VCaP (cell line): ENCODE measurements at regions not wholly inside any gene's neighbourhood (a gene's known extent, or its start where the extent isn't known, plus 50 kb on each side); places are given as distances from the start of the nearest gene placed in this dataset.
"Not testable (repeated sequence)": the region's sequence is repeated elsewhere in the genome, so short reads cannot be mapped to it uniquely, and the experiment has no call there.

ENCODE experiments used
- H3K27ac ChIP-seq: fragments of 450-650 bp; 2 replicates; pipeline ENCODE4 v1.5.1; 2017
- TF ChIP-seq, protein P1 (sequence below): fragments of 450-650 bp; conservative IDR thresholded peaks from 2 replicates; pipeline ENCODE4 v1.5.1; 2017; ENCODE audit warnings: mild to moderate bottlenecking, moderate library complexity

- TF ChIP-seq, protein P1, sequence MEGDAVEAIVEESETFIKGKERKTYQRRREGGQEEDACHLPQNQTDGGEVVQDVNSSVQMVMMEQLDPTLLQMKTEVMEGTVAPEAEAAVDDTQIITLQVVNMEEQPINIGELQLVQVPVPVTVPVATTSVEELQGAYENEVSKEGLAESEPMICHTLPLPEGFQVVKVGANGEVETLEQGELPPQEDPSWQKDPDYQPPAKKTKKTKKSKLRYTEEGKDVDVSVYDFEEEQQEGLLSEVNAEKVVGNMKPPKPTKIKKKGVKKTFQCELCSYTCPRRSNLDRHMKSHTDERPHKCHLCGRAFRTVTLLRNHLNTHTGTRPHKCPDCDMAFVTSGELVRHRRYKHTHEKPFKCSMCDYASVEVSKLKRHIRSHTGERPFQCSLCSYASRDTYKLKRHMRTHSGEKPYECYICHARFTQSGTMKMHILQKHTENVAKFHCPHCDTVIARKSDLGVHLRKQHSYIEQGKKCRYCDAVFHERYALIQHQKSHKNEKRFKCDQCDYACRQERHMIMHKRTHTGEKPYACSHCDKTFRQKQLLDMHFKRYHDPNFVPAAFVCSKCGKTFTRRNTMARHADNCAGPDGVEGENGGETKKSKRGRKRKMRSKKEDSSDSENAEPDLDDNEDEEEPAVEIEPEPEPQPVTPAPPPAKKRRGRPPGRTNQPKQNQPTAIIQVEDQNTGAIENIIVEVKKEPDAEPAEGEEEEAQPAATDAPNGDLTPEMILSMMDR: no peak
- H3K27ac ChIP-seq: no peak overlapping the region
Observed at GRCh38 chr3:76514836-76515235, 525.1 kb upstream of the ROBO2 start.

GRCh38 chr3:76523337-76523736 lies 516.6 kb upstream of the ROBO2 start:
- TF ChIP-seq, protein P1: no peak
- H3K27ac ChIP-seq: no peak overlapping the region

DNA sequence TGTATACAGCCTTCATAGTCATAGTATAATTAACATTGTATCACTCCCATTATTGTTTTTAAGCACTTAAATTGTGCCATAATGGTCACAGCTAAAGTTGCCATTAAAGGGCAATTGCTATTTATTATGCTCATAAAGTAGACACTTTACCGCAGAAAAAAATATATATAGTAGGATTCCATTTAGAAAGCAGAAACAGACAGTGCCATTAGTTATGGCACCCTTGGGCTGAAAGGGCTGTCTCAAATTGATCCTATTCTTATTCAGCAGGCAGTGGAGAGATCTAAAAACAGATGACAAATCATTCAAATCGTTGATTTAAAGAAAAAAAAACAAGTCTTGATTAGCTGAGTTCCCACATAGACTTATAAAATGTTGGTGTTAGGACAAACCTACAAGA lies 514.2 kb upstream of the ROBO2 start:
- TF ChIP-seq, protein P1: no peak
- H3K27ac ChIP-seq: no peak overlapping the region

DNA sequence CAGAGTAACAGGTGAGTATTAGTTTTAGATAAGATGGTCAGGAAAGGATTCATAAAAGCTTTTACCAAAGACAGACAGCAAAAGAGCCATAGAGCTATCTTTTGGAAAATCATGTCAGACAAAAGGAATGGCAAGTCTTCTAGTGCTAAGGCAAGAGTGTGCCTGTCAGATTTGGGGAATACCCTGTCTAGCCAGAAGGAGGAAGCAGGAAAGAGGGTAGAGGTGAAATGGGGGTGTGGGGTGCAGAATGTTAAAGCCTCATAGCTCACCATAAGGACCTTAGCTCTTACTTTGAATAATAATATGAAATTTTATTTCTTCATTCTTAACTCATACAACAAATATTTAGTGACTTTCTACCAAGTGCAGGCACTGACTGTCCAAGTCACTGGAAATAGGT lies 512.1 kb upstream of the ROBO2 start:
- TF ChIP-seq, protein P1: no peak
- H3K27ac ChIP-seq: no peak overlapping the region

DNA sequence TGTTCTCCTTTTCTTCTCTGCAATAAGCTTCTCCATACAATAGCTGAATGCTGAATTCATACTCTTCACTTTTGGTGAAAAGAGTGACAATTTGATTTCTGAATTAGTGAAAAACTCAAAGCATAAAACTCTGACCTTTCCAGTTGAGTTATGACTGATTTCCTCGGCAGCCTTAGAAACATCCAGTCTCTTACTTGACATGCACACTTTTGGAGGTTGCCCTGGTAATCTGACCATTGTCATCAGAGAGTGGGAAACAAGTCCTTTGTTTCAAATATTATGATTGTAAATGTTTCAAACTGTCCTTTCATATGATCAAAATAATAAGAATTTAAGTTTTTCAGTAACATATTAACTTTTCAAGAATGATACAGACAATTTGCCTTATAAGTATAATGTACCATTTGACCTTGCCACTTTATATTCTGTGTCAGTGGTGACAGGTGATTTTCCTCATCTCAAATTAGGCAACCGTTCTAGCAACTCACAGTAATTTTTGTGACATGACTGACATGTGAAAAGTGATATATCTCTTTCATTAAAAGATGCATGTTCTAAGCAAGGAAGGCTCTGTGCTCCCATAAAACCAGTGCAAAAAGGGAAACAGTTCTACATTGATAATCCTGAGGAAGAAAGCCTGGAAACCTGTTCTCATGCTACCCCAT lies 507.6 kb upstream of the ROBO2 start:
- H3K27ac ChIP-seq: no peak overlapping the region
- TF ChIP-seq, protein P1: no peak

GRCh38 chr3:76533710-76534109 lies 506.2 kb upstream of the ROBO2 start:
- H3K27ac ChIP-seq: not testable (repeated sequence)

- not testable (repeated sequence) for H3K27ac ChIP-seq
Observed at GRCh38 chr3:76537857-76538256, 502.0 kb upstream of the ROBO2 start.

- TF ChIP-seq, protein P1: no peak
- no peak overlapping the region for H3K27ac ChIP-seq
Observed at GRCh38 chr3:76547674-76548073, 492.2 kb upstream of the ROBO2 start.
